ENCODE measurements at regions not wholly inside any gene's neighbourhood (a gene's known extent, or its start where the extent isn't known, plus 50 kb on each side); places are given as distances from the start of the nearest gene placed in this dataset.
"Not testable (repeated sequence)": the region's sequence is repeated elsewhere in the genome, so short reads cannot be mapped to it uniquely, and the experiment has no call there.

GRCh38 chr10:120212275-120212674 lies 244.8 kb upstream of the PLPP4 start:
- no peak overlapping the region for H3K27ac ChIP-seq

DNA sequence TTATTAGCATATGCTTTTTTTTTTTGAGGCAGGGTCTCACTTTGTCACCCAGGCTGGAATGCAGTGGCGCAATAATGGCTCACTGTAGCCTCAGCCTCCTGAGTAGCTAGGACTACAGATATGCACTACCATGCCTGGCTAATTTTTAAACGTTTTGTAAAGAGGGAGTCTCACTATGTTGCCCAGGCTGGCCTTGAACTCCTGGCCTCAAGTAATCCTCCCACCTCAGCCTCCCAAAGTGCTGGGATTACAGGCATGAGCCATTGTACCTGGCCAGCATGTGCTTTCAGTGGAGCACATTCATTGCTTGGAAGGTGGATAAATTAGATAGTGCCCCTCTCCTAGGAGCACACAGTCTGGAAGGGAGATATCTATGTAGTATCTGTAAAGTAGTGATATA lies 243.7 kb upstream of the PLPP4 start:
- H3K27me3 ChIP-seq; ATAC-seq; H3K9me3 ChIP-seq; intact Hi-C loops (cut with DNase I); H3K4me3 ChIP-seq; H3K4me1 ChIP-seq; H3K36me3 ChIP-seq; DNase-seq; FAIRE-seq; H3K27ac ChIP-seq: not testable (repeated sequence)
- 53 to 64% methylated on average over 2 of the region's 2 CpGs for WGBS, 2 donors

More at GRCh38 chr10:120212275-120212674, 244.8 kb upstream of the PLPP4 start:
- FAIRE-seq (no peak), DNase-seq (no peak), ATAC-seq (no peak)
- no peaks in the 10 kb centered on the region for H3K27me3 ChIP-seq
- 89 to 90% methylated on average over 2 of the region's 2 CpGs for WGBS, 2 donors
- H3K36me3 ChIP-seq = no peaks in the 10 kb centered on the region
- no peaks in the 10 kb centered on the region for H3K4me1 ChIP-seq
- H3K4me3 ChIP-seq = no peak overlapping the region
- TF ChIP-seq, protein P1, sequence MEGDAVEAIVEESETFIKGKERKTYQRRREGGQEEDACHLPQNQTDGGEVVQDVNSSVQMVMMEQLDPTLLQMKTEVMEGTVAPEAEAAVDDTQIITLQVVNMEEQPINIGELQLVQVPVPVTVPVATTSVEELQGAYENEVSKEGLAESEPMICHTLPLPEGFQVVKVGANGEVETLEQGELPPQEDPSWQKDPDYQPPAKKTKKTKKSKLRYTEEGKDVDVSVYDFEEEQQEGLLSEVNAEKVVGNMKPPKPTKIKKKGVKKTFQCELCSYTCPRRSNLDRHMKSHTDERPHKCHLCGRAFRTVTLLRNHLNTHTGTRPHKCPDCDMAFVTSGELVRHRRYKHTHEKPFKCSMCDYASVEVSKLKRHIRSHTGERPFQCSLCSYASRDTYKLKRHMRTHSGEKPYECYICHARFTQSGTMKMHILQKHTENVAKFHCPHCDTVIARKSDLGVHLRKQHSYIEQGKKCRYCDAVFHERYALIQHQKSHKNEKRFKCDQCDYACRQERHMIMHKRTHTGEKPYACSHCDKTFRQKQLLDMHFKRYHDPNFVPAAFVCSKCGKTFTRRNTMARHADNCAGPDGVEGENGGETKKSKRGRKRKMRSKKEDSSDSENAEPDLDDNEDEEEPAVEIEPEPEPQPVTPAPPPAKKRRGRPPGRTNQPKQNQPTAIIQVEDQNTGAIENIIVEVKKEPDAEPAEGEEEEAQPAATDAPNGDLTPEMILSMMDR (IDR thresholded peaks at IDR 0.05) = no peak
- intact Hi-C loops (cut with DNase I) = no loop called here
- H3K9me3 ChIP-seq = no peaks in the 10 kb centered on the region

GRCh38 chr10:120217736-120218135 lies 239.3 kb upstream of the PLPP4 start:
- WGBS, 2 donors = 64 to 71% methylated on average over 3 of the region's 3 CpGs
- Histone ChIP-seq H3K4me3 (no peak overlapping the region), H3K27me3 (no peaks in the 10 kb centered on the region), H3K27ac (no peak overlapping the region), H3K9me3 (no peaks in the 10 kb centered on the region), H3K4me1 (no peaks in the 10 kb centered on the region), H3K36me3 (no peaks in the 10 kb centered on the region)
- FAIRE-seq (no peak), DNase-seq (no peak), ATAC-seq (no peak)
- TF ChIP-seq, protein P1 (IDR thresholded peaks at IDR 0.05) = no peak
- intact Hi-C loops (cut with DNase I) = no loop called here

DNA sequence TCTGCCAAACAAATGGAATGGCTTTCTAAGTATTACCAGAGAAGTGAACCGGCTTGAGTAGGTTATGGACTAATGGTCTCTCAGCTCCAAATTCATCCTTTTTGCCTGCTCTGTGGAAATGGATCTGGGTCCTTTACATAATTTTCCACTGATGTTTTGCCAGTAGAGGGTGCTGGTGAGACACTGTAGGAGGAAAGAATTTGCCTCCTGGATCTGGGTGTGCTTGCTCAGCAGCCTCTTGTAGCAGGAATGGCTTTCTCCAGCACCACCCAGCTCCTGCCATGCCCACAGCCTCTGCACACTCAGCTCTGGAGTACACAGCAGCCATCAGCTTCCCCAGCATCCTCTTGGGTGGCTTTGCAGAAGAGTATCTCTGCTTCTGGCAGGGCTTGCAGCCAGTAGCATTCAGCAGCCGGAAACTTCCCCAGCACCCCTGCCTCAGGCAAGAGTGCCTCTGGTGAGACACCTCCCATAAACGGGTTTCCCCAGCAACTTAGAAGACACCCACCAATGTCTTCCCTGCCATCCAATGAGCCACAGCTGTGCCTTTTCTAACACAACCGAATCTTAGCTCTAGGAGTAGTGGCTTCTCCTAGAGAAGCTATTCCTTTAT lies 235.0 kb upstream of the PLPP4 start:
- no peaks in the 10 kb centered on the region for H3K4me1 ChIP-seq
- H3K27ac ChIP-seq = no peak overlapping the region
- H3K4me3 ChIP-seq = no peak overlapping the region
- TF ChIP-seq, protein P1 (IDR thresholded peaks at IDR 0.05) = peak; percentile 25 to 49 (median 32)
- no peak for FAIRE-seq
- intact Hi-C loops (cut with DNase I) = loop anchor here in 2 of 3 donors (10.0 kb wide), 1 partner anchor 113 kb away; no protein-coding TSS in a partner anchor
- no peaks in the 10 kb centered on the region for H3K27me3 ChIP-seq
- WGBS, 2 donors = 41 to 49% methylated on average over 4 of the region's 4 CpGs
- no peaks in the 10 kb centered on the region for H3K36me3 ChIP-seq
- H3K9me3 ChIP-seq = no peaks in the 10 kb centered on the region
- peak; percentile 35 to 84 (median 56) for ATAC-seq
- DNase-seq = peak in 3 of 6 donors; percentile 19 to 47 (median 27)

GRCh38 chr10:120229641-120230040 lies 227.4 kb upstream of the PLPP4 start:
- H3K4me3 ChIP-seq = no peak overlapping the region
- WGBS, 2 donors = 87 to 93% methylated on average over 4 of the region's 4 CpGs
- DNase-seq (no peak), FAIRE-seq (no peak), ATAC-seq (no peak)
- no peaks in the 10 kb centered on the region for H3K27me3 ChIP-seq
- H3K27ac ChIP-seq = no peak overlapping the region
- H3K36me3 ChIP-seq = no peaks in the 10 kb centered on the region
- intact Hi-C loops (cut with DNase I) = loop anchor here in 2 of 3 donors (10.0 kb wide), 1 partner anchor 105 kb away; no protein-coding TSS in a partner anchor
- TF ChIP-seq, protein P1 (IDR thresholded peaks at IDR 0.05) = no peak
- no peaks in the 10 kb centered on the region for H3K4me1 ChIP-seq
- no peaks in the 10 kb centered on the region for H3K9me3 ChIP-seq

DNA sequence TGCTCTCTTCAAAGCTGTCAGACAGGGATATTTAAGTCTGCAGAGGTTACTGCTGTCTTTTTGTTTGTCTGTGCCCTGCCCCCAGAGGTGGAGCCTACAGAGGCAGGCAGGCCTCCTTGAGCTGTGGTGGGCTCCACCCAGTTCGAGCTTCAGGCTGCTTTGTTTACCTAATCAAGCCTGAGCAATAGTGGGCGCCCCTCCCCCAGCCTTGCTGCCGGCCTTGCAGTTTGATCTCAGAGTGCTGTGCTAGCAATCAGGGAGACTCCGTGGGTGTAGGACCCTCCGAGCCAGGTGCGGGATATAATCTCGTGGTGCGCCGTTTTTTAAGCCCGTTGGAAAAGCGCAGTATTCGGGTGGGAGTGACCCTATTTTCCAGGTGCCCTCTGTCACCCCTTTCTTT lies 217.3 kb upstream of the PLPP4 start:
- H3K27ac ChIP-seq; intact Hi-C loops (cut with DNase I); H3K4me3 ChIP-seq; H3K4me1 ChIP-seq; DNase-seq; H3K27me3 ChIP-seq; H3K9me3 ChIP-seq; ATAC-seq; FAIRE-seq; H3K36me3 ChIP-seq: not testable (repeated sequence)
- 52 to 68% methylated on average over 8 to 12 of the region's 12 CpGs for WGBS, 2 donors

Data from pancreas (tissue), 10 donors.